ENCODE measurements at regions not wholly inside any gene's neighbourhood (a gene's known extent, or its start where the extent isn't known, plus 50 kb on each side); places are given as distances from the start of the nearest gene placed in this dataset.

DNA sequence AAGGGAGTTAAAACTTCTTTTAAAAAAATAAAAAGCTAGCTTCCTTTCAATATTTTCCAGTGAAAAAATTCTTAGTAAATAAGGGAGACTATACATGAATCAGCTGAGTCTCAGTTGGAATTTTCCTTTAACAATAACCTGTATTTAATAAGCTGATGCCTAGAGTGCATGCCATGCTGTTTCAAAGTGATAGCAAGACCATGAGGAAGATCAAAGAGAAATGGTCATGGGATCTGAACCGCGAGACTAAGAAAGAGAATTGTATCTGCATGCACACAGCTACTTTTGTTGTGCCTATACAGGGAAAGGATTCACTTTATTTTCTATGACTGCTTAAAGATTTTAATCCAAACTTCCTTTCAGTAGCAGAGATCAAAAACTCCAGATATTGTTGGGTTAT, 2217.0 kb downstream of the MAT2B start:
- Histone ChIP-seq H2BK120ac (ENCODE audit: low read depth, low read length) (no peak overlapping the region), H2BK12ac (ENCODE audit: low read length in 2 of 2) (no peak overlapping the region), H4K91ac (ENCODE audit: low read length) (no peak overlapping the region), H3K4me2 (ENCODE audit: low read length, poor library complexity, severe bottlenecking) (no peak overlapping the region), H3K9ac (ENCODE audit: low read length) (no peak overlapping the region), H3K4ac (ENCODE audit: low read depth in 1 of 2, low read length in 2 of 2) (no peak overlapping the region), H2BK5ac (ENCODE audit: low read depth, low read length, poor library complexity, severe bottlenecking) (no peak overlapping the region), H3K4me3 (ENCODE audit: insufficient read depth in 1 of 2, low read depth in 1 of 2, low read length in 2 of 2) (no peak overlapping the region), H3K14ac (ENCODE audit: low read length in 2 of 2) (no peak overlapping the region), H3K36me3 (ENCODE audit: control insufficient read depth in 1 of 2, insufficient read depth in 2 of 2, low read depth in 1 of 2, low read length in 2 of 2) (no peaks in the 10 kb centered on the region), H2AFZ (ENCODE audit: low read depth, low read length) (no peak overlapping the region), H2BK15ac (ENCODE audit: low read depth, poor library complexity, severe bottlenecking) (no peak overlapping the region), H3K9me3 (ENCODE audit: control insufficient read depth, low read length) (peaks cover 9% of the 10 kb centered on the region), H4K8ac (ENCODE audit: low read length) (no peak overlapping the region), H3K23ac (ENCODE audit: low read length in 2 of 2) (no peak overlapping the region), H3K18ac (ENCODE audit: low read depth in 1 of 2, low read length in 2 of 2) (no peak overlapping the region), H3K27ac (ENCODE audit: low read length, poor library complexity, severe bottlenecking) (no peak overlapping the region), H3K79me1 (replicated peaks; ENCODE audit: low read length, poor library complexity, severe bottlenecking) (no peaks in the 10 kb centered on the region), H3K27me3 (ENCODE audit: control insufficient read depth in 1 of 2, insufficient read depth in 1 of 2, low read length in 2 of 2) (no peaks in the 10 kb centered on the region), H3K4me1 (ENCODE audit: control insufficient read depth, insufficient read depth, low read depth, low read length) (no peaks in the 10 kb centered on the region), H2AK5ac (ENCODE audit: low read length, severe bottlenecking) (no peak overlapping the region)
- WGBS: 100% methylated on average over 2 of the region's 2 CpGs
- DNase-seq: no peak

DNA sequence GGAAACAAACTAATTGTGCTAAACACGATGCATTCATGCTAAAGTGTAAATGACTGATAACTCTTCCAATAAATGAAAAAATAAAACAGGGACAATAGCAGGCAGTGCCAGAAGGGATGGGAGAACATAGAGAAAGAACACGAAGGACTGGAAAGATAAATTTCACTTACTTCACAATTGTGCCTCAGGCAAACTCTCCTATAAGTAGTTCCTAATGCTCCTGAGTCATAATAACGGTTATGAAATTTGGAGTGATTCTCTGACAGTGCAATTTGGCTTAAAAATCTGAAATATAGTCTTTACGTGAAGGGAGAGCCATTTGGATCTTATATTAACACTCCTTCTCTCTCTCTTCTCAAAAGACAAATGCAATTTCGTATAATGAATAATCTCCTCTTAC, 2218.5 kb downstream of the MAT2B start:
- Histone ChIP-seq H3K9ac (ENCODE audit: low read length) (no peak overlapping the region), H3K27ac (ENCODE audit: low read length, poor library complexity, severe bottlenecking) (no peak overlapping the region), H3K23ac (ENCODE audit: low read length in 2 of 2) (no peak overlapping the region), H3K18ac (ENCODE audit: low read depth in 1 of 2, low read length in 2 of 2) (no peak overlapping the region), H2BK12ac (ENCODE audit: low read length in 2 of 2) (no peak overlapping the region), H2BK120ac (ENCODE audit: low read depth, low read length) (no peak overlapping the region), H3K14ac (ENCODE audit: low read length in 2 of 2) (no peak overlapping the region), H2AFZ (ENCODE audit: low read depth, low read length) (no peak overlapping the region), H3K4me1 (ENCODE audit: control insufficient read depth, insufficient read depth, low read depth, low read length) (no peaks in the 10 kb centered on the region), H3K4ac (ENCODE audit: low read depth in 1 of 2, low read length in 2 of 2) (no peak overlapping the region), H3K27me3 (ENCODE audit: control insufficient read depth in 1 of 2, insufficient read depth in 1 of 2, low read length in 2 of 2) (no peaks in the 10 kb centered on the region), H3K9me3 (ENCODE audit: control insufficient read depth, low read length) (peaks cover 8% of the 10 kb centered on the region), H2BK15ac (ENCODE audit: low read depth, poor library complexity, severe bottlenecking) (no peak overlapping the region), H3K4me2 (ENCODE audit: low read length, poor library complexity, severe bottlenecking) (no peak overlapping the region), H3K36me3 (ENCODE audit: control insufficient read depth in 1 of 2, insufficient read depth in 2 of 2, low read depth in 1 of 2, low read length in 2 of 2) (no peaks in the 10 kb centered on the region), H3K4me3 (ENCODE audit: insufficient read depth in 1 of 2, low read depth in 1 of 2, low read length in 2 of 2) (no peak overlapping the region), H4K8ac (ENCODE audit: low read length) (no peak overlapping the region), H2BK5ac (ENCODE audit: low read depth, low read length, poor library complexity, severe bottlenecking) (no peak overlapping the region), H3K79me1 (replicated peaks; ENCODE audit: low read length, poor library complexity, severe bottlenecking) (no peaks in the 10 kb centered on the region), H2AK5ac (ENCODE audit: low read length, severe bottlenecking) (no peak overlapping the region), H4K91ac (ENCODE audit: low read length) (no peak overlapping the region)
- DNase-seq: no peak
- WGBS: 100% methylated on average over 1 of the region's 5 CpGs

DNA sequence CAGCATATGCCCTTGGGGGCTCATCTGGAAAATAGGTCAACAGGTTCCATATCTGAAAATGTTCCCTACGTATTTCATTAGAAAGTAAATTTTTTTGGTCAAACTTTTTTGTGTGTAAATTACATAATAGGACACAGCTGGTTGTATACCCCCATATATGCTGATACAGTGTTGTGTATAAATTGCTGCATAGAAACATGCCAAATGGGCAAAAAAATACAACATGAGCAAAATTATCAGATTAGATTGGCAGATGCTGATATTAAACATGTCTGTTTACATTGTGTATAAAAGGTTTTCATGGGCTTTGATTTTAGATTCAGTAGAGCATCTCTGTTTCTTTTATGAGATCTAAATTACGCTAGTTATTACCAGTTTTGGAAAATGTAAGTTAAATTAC, 2223.0 kb downstream of the MAT2B start:
- H3K4ac ChIP-seq (ENCODE audit: low read depth in 1 of 2, low read length in 2 of 2): no peak overlapping the region
- no peak overlapping the region for H3K23ac ChIP-seq (ENCODE audit: low read length in 2 of 2)
- H2BK15ac ChIP-seq (ENCODE audit: low read depth, poor library complexity, severe bottlenecking): no peak overlapping the region
- H3K9me3 ChIP-seq (ENCODE audit: control insufficient read depth, low read length): peaks cover 9% of the 10 kb centered on the region
- no peak overlapping the region for H3K4me2 ChIP-seq (ENCODE audit: low read length, poor library complexity, severe bottlenecking)
- no peak overlapping the region for H3K4me3 ChIP-seq (ENCODE audit: insufficient read depth in 1 of 2, low read depth in 1 of 2, low read length in 2 of 2)
- H2AK5ac ChIP-seq (ENCODE audit: low read length, severe bottlenecking): no peak overlapping the region
- DNase-seq: no peak
- WGBS: 100% methylated on average over 1 of the region's 2 CpGs
- H2AFZ ChIP-seq (ENCODE audit: low read depth, low read length): no peak overlapping the region
- no peak overlapping the region for H3K18ac ChIP-seq (ENCODE audit: low read depth in 1 of 2, low read length in 2 of 2)
- H2BK12ac ChIP-seq (ENCODE audit: low read length in 2 of 2): no peak overlapping the region
- H3K9ac ChIP-seq (ENCODE audit: low read length): no peak overlapping the region
- H3K36me3 ChIP-seq (ENCODE audit: control insufficient read depth in 1 of 2, insufficient read depth in 2 of 2, low read depth in 1 of 2, low read length in 2 of 2): no peaks in the 10 kb centered on the region
- H4K91ac ChIP-seq (ENCODE audit: low read length): no peak overlapping the region
- H2BK5ac ChIP-seq (ENCODE audit: low read depth, low read length, poor library complexity, severe bottlenecking): no peak overlapping the region
- no peaks in the 10 kb centered on the region for H3K27me3 ChIP-seq (ENCODE audit: control insufficient read depth in 1 of 2, insufficient read depth in 1 of 2, low read length in 2 of 2)
- H3K79me1 ChIP-seq (replicated peaks; ENCODE audit: low read length, poor library complexity, severe bottlenecking): no peaks in the 10 kb centered on the region
- no peak overlapping the region for H2BK120ac ChIP-seq (ENCODE audit: low read depth, low read length)
- no peak overlapping the region for H3K27ac ChIP-seq (ENCODE audit: low read length, poor library complexity, severe bottlenecking)
- H3K14ac ChIP-seq (ENCODE audit: low read length in 2 of 2): no peak overlapping the region
- H3K4me1 ChIP-seq (ENCODE audit: control insufficient read depth, insufficient read depth, low read depth, low read length): no peaks in the 10 kb centered on the region
- H4K8ac ChIP-seq (ENCODE audit: low read length): no peak overlapping the region

DNA sequence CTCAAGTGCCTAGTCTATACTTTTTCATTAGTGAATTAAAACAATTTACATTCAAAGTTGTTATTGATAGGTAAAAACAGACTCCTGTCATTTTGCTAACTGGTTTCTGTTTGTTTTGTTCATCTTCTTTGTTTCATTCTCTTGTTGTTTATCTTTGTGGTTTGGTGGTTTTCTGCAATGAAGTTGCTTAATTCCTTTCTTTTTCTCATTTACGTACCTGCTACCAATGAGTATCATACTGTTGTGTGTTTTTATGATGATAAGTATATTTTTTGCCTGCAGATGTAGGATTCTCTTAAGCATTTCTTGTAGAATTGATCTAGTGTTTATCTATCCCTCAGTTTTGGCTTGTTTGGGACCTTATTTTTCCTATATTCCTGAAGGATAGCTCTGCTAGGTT, 2230.0 kb downstream of the MAT2B start:
- H3K4ac ChIP-seq (ENCODE audit: low read depth in 1 of 2, low read length in 2 of 2): no peak overlapping the region

More for the DNA sequence above, 2230.0 kb downstream of the MAT2B start:
- Histone ChIP-seq H3K36me3 (ENCODE audit: control insufficient read depth in 1 of 2, insufficient read depth in 2 of 2, low read depth in 1 of 2, low read length in 2 of 2) (no peaks in the 10 kb centered on the region), H3K4me2 (ENCODE audit: low read length, poor library complexity, severe bottlenecking) (no peak overlapping the region), H4K8ac (ENCODE audit: low read length) (no peak overlapping the region), H3K18ac (ENCODE audit: low read depth in 1 of 2, low read length in 2 of 2) (no peak overlapping the region), H3K23ac (ENCODE audit: low read length in 2 of 2) (no peak overlapping the region), H2BK12ac (ENCODE audit: low read length in 2 of 2) (no peak overlapping the region), H3K9ac (ENCODE audit: low read length) (no peak overlapping the region), H2AFZ (ENCODE audit: low read depth, low read length) (no peak overlapping the region), H3K27me3 (ENCODE audit: control insufficient read depth in 1 of 2, insufficient read depth in 1 of 2, low read length in 2 of 2) (no peaks in the 10 kb centered on the region), H3K14ac (ENCODE audit: low read length in 2 of 2) (no peak overlapping the region), H3K9me3 (ENCODE audit: control insufficient read depth, low read length) (peaks cover 35% of the 10 kb centered on the region), H2BK5ac (ENCODE audit: low read depth, low read length, poor library complexity, severe bottlenecking) (no peak overlapping the region), H2BK120ac (ENCODE audit: low read depth, low read length) (no peak overlapping the region), H3K4me3 (ENCODE audit: insufficient read depth in 1 of 2, low read depth in 1 of 2, low read length in 2 of 2) (no peak overlapping the region), H3K4me1 (ENCODE audit: control insufficient read depth, insufficient read depth, low read depth, low read length) (no peaks in the 10 kb centered on the region), H4K91ac (ENCODE audit: low read length) (no peak overlapping the region), H2AK5ac (ENCODE audit: low read length, severe bottlenecking) (no peak overlapping the region), H3K79me1 (replicated peaks; ENCODE audit: low read length, poor library complexity, severe bottlenecking) (no peaks in the 10 kb centered on the region), H3K27ac (ENCODE audit: low read length, poor library complexity, severe bottlenecking) (no peak overlapping the region), H2BK15ac (ENCODE audit: low read depth, poor library complexity, severe bottlenecking) (no peak overlapping the region)
- DNase-seq: peak; percentile 18
- no CpG with 5 or more reads among the region's 1 CpG for WGBS
